Endothelial cell of umbilical vein (primary cell): ENCODE measurements at regions not wholly inside any gene's neighbourhood (a gene's known extent, or its start where the extent isn't known, plus 50 kb on each side); places are given as distances from the start of the nearest gene placed in this dataset.

Experiments
- BruUV-seq: library from RNA; stranded (reverse); fragments of 400-500 nt; replicated peaks from 2 replicates; lab custom pipeline; 2021; lab: Mats Ljungman, UMichigan
- CTCF ChIA-PET: fragments of 300-600, 350-600 bp; sonication (Branson Sonifier 250); formaldehyde crosslinking; loops from one replicate; lab custom pipeline; 2021; ENCODE audit warnings: antibody characterized with exemption, inconsistent platforms; lab: Charles Lee
- POLR2A ChIA-PET: fragments of 300-600, 350-600 bp; sonication (Branson Sonifier 250); formaldehyde crosslinking; loops from one replicate; lab custom pipeline; 2021; ENCODE audit warnings: antibody characterized with exemption, inconsistent platforms; lab: Charles Lee
- DNase-seq: peaks from one replicate; pipeline ENCODE4 v3.0.0-alpha.2; 2011; ENCODE audit warnings: low read depth, low spot score
- FAIRE-seq: peaks from 2 replicates; lab custom pipeline; 2011; peaks lifted over from hg19 to GRCh38; lab: Jason Lieb, UNC
- H2AFZ ChIP-seq: 2 replicates; pipeline ENCODE4 v1.6.0; 2012; ENCODE audit warnings: low read depth, low read length, control low read depth, inconsistent platforms
- H3K27ac ChIP-seq: 2 replicates; pipeline ENCODE4 v1.5.1; 2011; ENCODE audit warnings: low read depth, mild to moderate bottlenecking, control low read depth, low read length, moderate library complexity; ENCODE audit not compliant: insufficient read depth
- H3K27me3 ChIP-seq, 2 experiments: 2 replicates each; pipeline versions ENCODE4 v1.6.0 to v1.6.1; 2011; ENCODE audit warnings: low read length in 2 of 2, mixed read lengths in 1 of 2; ENCODE audit not compliant: control insufficient read depth in 2 of 2, insufficient read depth in 2 of 2
- H3K36me3 ChIP-seq, 2 experiments: 2 replicates in 1 of 2; 3 replicates in 1 of 2; pipeline ENCODE4 v1.5.1; 2011; ENCODE audit warnings: low read length in 2 of 2, mild to moderate bottlenecking in 1 of 2, moderate library complexity in 1 of 2; ENCODE audit not compliant: control insufficient read depth in 2 of 2, insufficient read depth in 2 of 2; ENCODE audit errors: extremely low read depth in 1 of 2
- H3K4me1 ChIP-seq: 3 replicates; pipeline ENCODE4 v1.5.1; 2011; ENCODE audit warnings: mild to moderate bottlenecking, low read length; ENCODE audit not compliant: control insufficient read depth, insufficient read depth; ENCODE audit errors: extremely low read depth
- H3K4me2 ChIP-seq: 2 replicates; pipeline ENCODE4 v1.6.1; 2011; ENCODE audit warnings: low read length, control low read depth, mixed read lengths; ENCODE audit not compliant: insufficient read depth
- H3K4me3 ChIP-seq, 3 experiments: fragments of 200-600 bp in 1 of 3; sonication (generic), shearing (Covaris generic) in 1 of 3; replicated peaks in 1 of 3; 2 replicates each; pipeline ENCODE4 v1.5.1; 2011 to 2016; ENCODE audit warnings: control low read depth in 3 of 3, low read length in 3 of 3, mild to moderate bottlenecking in 2 of 3, inconsistent platforms in 1 of 3, low read depth in 1 of 3, moderate library complexity in 1 of 3; ENCODE audit not compliant: insufficient read depth in 1 of 3
- H3K79me2 ChIP-seq: 2 replicates; pipeline ENCODE4 v1.6.0; 2012; ENCODE audit warnings: low read length, inconsistent platforms; ENCODE audit not compliant: control insufficient read depth, insufficient read depth
- H3K9ac ChIP-seq: replicated peaks from 2 replicates; pipeline ENCODE3; 2011; ENCODE audit warnings: low read length, control low read depth; ENCODE audit not compliant: insufficient read depth; ENCODE audit errors: extremely low read depth
- H3K9me1 ChIP-seq: replicated peaks from 3 replicates; pipeline ENCODE4 v1.6.0; 2011; ENCODE audit warnings: mild to moderate bottlenecking, low read length; ENCODE audit not compliant: control insufficient read depth, insufficient read depth; ENCODE audit errors: extremely low read depth
- H3K9me3 ChIP-seq: replicated peaks from 2 replicates; pipeline ENCODE4 v1.5.1; 2012; ENCODE audit warnings: low read length, inconsistent platforms; ENCODE audit not compliant: control insufficient read depth, insufficient read depth
- H4K20me1 ChIP-seq: replicated peaks from 2 replicates; pipeline ENCODE3; 2011; ENCODE audit warnings: mild to moderate bottlenecking, low read length; ENCODE audit not compliant: control insufficient read depth, insufficient read depth; ENCODE audit errors: extremely low read depth
- CTCF ChIP-seq, 2 donors: IDR thresholded peaks; 1 replicate in 1 of 2; 2 replicates in 1 of 2; pipeline ENCODE4 v1.5.1; 2011; ENCODE audit warnings: low read length in 2 of 2, mild to moderate bottlenecking in 2 of 2, moderate library complexity in 2 of 2, control low read depth in 1 of 2, inconsistent platforms in 1 of 2, low read depth in 1 of 2; ENCODE audit not compliant: insufficient read depth in 1 of 2; ENCODE audit errors: extremely low read depth in 1 of 2
- EZH2 ChIP-seq: IDR thresholded peaks from 2 replicates; pipeline ENCODE4 v1.6.1; 2012; ENCODE audit warnings: borderline replicate concordance, low read depth, mild to moderate bottlenecking, moderate library complexity, low read length, inconsistent platforms; ENCODE audit not compliant: severe bottlenecking
- FOS ChIP-seq: IDR thresholded peaks from 2 replicates; pipeline ENCODE4 v1.6.1; 2011; ENCODE audit warnings: mild to moderate bottlenecking, low read length, moderate library complexity, borderline replicate concordance; ENCODE audit not compliant: insufficient read depth
- GATA2 ChIP-seq: IDR thresholded peaks from 2 replicates; pipeline ENCODE4 v1.7.0; 2011; ENCODE audit warnings: low read depth, mild to moderate bottlenecking, moderate library complexity, mixed read lengths, low read length; ENCODE audit not compliant: insufficient read length, insufficient read depth
- JUN ChIP-seq: IDR thresholded peaks from 2 replicates; pipeline ENCODE4 v1.6.1; 2011; ENCODE audit warnings: borderline replicate concordance, low read depth; ENCODE audit not compliant: insufficient read length, insufficient read depth
- MAX ChIP-seq: IDR thresholded peaks from 2 replicates; pipeline ENCODE4 v1.6.1; 2011; ENCODE audit not compliant: insufficient read depth, insufficient read length
- MYC ChIP-seq: IDR thresholded peaks from one replicate; pipeline ENCODE4 v1.6.1; 2011; ENCODE audit warnings: mild to moderate bottlenecking, low read depth, low read length
- POLR2A ChIP-seq: IDR thresholded peaks from 2 replicates; pipeline ENCODE4 v1.6.1; 2012; ENCODE audit warnings: low read depth, mild to moderate bottlenecking, control low read depth, low read length
- POLR2AphosphoS5 ChIP-seq: IDR thresholded peaks from 2 replicates; pipeline ENCODE4 v1.6.1; 2012; ENCODE audit warnings: low read depth, mild to moderate bottlenecking, control low read depth, low read length, moderate library complexity; ENCODE audit not compliant: insufficient read depth
- dilution Hi-C: fragments of 300-500 bp; cut with MboI; formaldehyde crosslinking; loops from one replicate; pipeline ENCODE4 v1.15.0; 2019; ENCODE audit warnings: low sequenced_read_pairs; ENCODE audit not compliant: extremely low pct_ligation_motif_present
- intact Hi-C: fragments of 100-400 bp; cut with micrococcal nuclease; formaldehyde crosslinking; loops from one replicate; pipeline ENCODE4 v1.10.0; 2022

- CTCF ChIA-PET = interaction anchor here (1.1 to 1.5 kb wide), 2 partner anchors 9 to 14 kb away, joined by 3 read pairs; no protein-coding TSS in a partner anchor
- Histone ChIP-seq H3K79me2 (no peaks in the 10 kb centered on the region), H2AFZ (no peak overlapping the region), H3K9me3 (no peaks in the 10 kb centered on the region), H3K9ac (no peak overlapping the region), H3K36me3 (no peaks in the 10 kb centered on the region), H3K9me1 (no peaks in the 10 kb centered on the region), H3K4me2 (no peak overlapping the region), H3K27me3 (peaks cover 70 to 84% of the 10 kb centered on the region in 2 experiments), H3K4me3 (no peak overlapping the region), H3K27ac (no peak overlapping the region), H3K4me1 (peaks cover 8% of the 10 kb centered on the region), H4K20me1 (no peaks in the 10 kb centered on the region)
- no peak for TF ChIP-seq FOS
- intact Hi-C loops (no loop called here), dilution Hi-C loops (no loop called here)
- POLR2A ChIA-PET = no interaction called here
- DNase-seq (no peak), FAIRE-seq (no peak)
- no TSS peak for BruUV-seq
These were observed 127.7 kb downstream of the SPAG6 start for GRCh38 chr10:22473044-22473443.

- Histone ChIP-seq H3K9me1 (no peaks in the 10 kb centered on the region), H3K9me3 (no peaks in the 10 kb centered on the region), H4K20me1 (no peaks in the 10 kb centered on the region), H3K4me3 (no peak overlapping the region), H3K4me2 (no peak overlapping the region), H3K4me1 (peaks cover 8% of the 10 kb centered on the region), H3K27ac (no peak overlapping the region), H2AFZ (no peak overlapping the region), H3K9ac (no peak overlapping the region), H3K79me2 (no peaks in the 10 kb centered on the region), H3K36me3 (no peaks in the 10 kb centered on the region), H3K27me3 (peaks cover 73 to 87% of the 10 kb centered on the region in 2 experiments)
- FAIRE-seq (no peak), DNase-seq (no peak)
- POLR2A ChIA-PET = no interaction called here
- dilution Hi-C loops (no loop called here), intact Hi-C loops (no loop called here)
- TF ChIP-seq GATA2 (no peak), POLR2A (no peak), MAX (no peak), CTCF (IDR thresholded peaks at IDR 0.05; ENCODE audit: extremely low read depth in 1 of 2, insufficient read depth in 1 of 2, low read depth in 1 of 2, low read length in 2 of 2) (no peak), EZH2 (no peak), FOS (no peak), MYC (no peak), POLR2AphosphoS5 (no peak), JUN (no peak)
- CTCF ChIA-PET = interaction anchor here (1.1 to 1.5 kb wide), 2 partner anchors 8 to 13 kb away, joined by 3 read pairs; no protein-coding TSS in a partner anchor
- no TSS peak for BruUV-seq
These were observed 128.2 kb downstream of the SPAG6 start for GRCh38 chr10:22473459-22473858.
